Right lobe of liver (tissue), 4 donors: ENCODE measurements at regions not wholly inside any gene's neighbourhood (a gene's known extent, or its start where the extent isn't known, plus 50 kb on each side); places are given as distances from the start of the nearest gene placed in this dataset.

ENCODE experiments used
- CTCF ChIP-seq, 4 donors: fragments of 200-600 bp in 3 of 4; fragments of 450-650 bp in 1 of 4; IDR thresholded peaks; one replicate each; pipeline versions ENCODE4 v1.5.1 to v1.8.0; 2016 to 2022; ENCODE audit warnings: antibody characterized with exemption in 4 of 4, mild to moderate bottlenecking in 2 of 4
- POLR2A ChIP-seq: fragments of 450-650 bp; IDR thresholded peaks from one replicate; pipeline ENCODE4 v1.6.1; 2017; ENCODE audit warnings: antibody characterized with exemption, mild to moderate bottlenecking
- donor health status: DM: no; HTN: no; CAD: no.
- donor health status: DM: no; HTN: no; CAD: no.
- donor health status: DM: no; HTN: yes; CAD: no.

- no peak for TF ChIP-seq CTCF (IDR thresholded peaks at IDR 0.05)
- TF ChIP-seq POLR2A: no peak
These were observed 203.1 kb downstream of the KIF21A start for GRCh38 chr12:39239490-39240486.
